ENCODE measurements at regions not wholly inside any gene's neighbourhood (a gene's known extent, or its start where the extent isn't known, plus 50 kb on each side); places are given as distances from the start of the nearest gene placed in this dataset.

- Mint-ChIP-seq H3K4me1 (no peaks in the 10 kb centered on the region), H3K36me3 (no peaks in the 10 kb centered on the region), H3K4me3 (no peak overlapping the region), H3K9me3 (no peaks in the 10 kb centered on the region), H3K27ac (no peak overlapping the region), H3K27me3 (ENCODE audit: insufficient read depth, low read depth) (no peaks in the 10 kb centered on the region)
- H3K27ac ChIP-seq: no peak overlapping the region
- H3K79me2 ChIP-seq (ENCODE audit: low read depth): no peaks in the 10 kb centered on the region
- H3K9me3 ChIP-seq (ENCODE audit: low read depth): no peaks in the 10 kb centered on the region
- no peaks in the 10 kb centered on the region for H3K27me3 ChIP-seq
- H3K4me1 ChIP-seq: no peaks in the 10 kb centered on the region
- no peak overlapping the region for H2AFZ ChIP-seq (replicated peaks)
- H3K9ac ChIP-seq: no peak overlapping the region
- no peaks in the 10 kb centered on the region for H3K36me3 ChIP-seq
- no peak overlapping the region for H3K4me3 ChIP-seq
- no peaks in the 10 kb centered on the region for H3F3A ChIP-seq (ENCODE audit: low read depth)
- TF ChIP-seq CTCF (IDR thresholded peaks at IDR 0.05): no peak
- no peak for TF ChIP-seq EZH2phosphoT487 (IDR thresholded peaks at IDR 0.05)
- no peak for TF ChIP-seq EZH2 (IDR thresholded peaks at IDR 0.05)
- no peak for DNase-seq (ENCODE audit: low spot score)
- no peaks in the 10 kb centered on the region for H4K20me1 ChIP-seq (ENCODE audit: low read depth)
- H3K4me2 ChIP-seq: no peak overlapping the region
Observed at GRCh38 chr3:106263546-106263945, 394.7 kb upstream of the CBLB start.

GRCh38 chr3:106265704-106266103 lies 396.9 kb upstream of the CBLB start:
- Histone ChIP-seq H3K27me3 (no peaks in the 10 kb centered on the region), H3K36me3 (no peaks in the 10 kb centered on the region), H4K20me1 (ENCODE audit: low read depth) (no peaks in the 10 kb centered on the region), H3K4me2 (no peak overlapping the region), H3K9ac (no peak overlapping the region), H2AFZ (replicated peaks) (peak overlapping the region; percentile 13), H3K4me3 (no peak overlapping the region), H3K27ac (no peak overlapping the region), H3F3A (ENCODE audit: low read depth) (no peaks in the 10 kb centered on the region), H3K79me2 (ENCODE audit: low read depth) (no peaks in the 10 kb centered on the region), H3K4me1 (no peaks in the 10 kb centered on the region), H3K9me3 (ENCODE audit: low read depth) (no peaks in the 10 kb centered on the region)
- Mint-ChIP-seq H3K27ac (no peak overlapping the region), H3K4me3 (no peak overlapping the region), H3K36me3 (no peaks in the 10 kb centered on the region), H3K4me1 (no peaks in the 10 kb centered on the region), H3K27me3 (ENCODE audit: insufficient read depth, low read depth) (peaks cover 2% of the 10 kb centered on the region), H3K9me3 (no peaks in the 10 kb centered on the region)
- DNase-seq (ENCODE audit: low spot score): no peak
- no peak for TF ChIP-seq EZH2 (IDR thresholded peaks at IDR 0.05)
- no peak for TF ChIP-seq CTCF (IDR thresholded peaks at IDR 0.05)
- TF ChIP-seq EZH2phosphoT487 (IDR thresholded peaks at IDR 0.05): no peak

GRCh38 chr3:106268696-106269095 lies 399.9 kb upstream of the CBLB start:
- TF ChIP-seq CTCF (IDR thresholded peaks at IDR 0.05): no peak
- no peak for TF ChIP-seq EZH2 (IDR thresholded peaks at IDR 0.05)
- TF ChIP-seq EZH2phosphoT487 (IDR thresholded peaks at IDR 0.05): no peak
- no peak overlapping the region for H3K27ac Mint-ChIP-seq
- peaks cover 2% of the 10 kb centered on the region for H3K27me3 Mint-ChIP-seq (ENCODE audit: insufficient read depth, low read depth)
- Histone ChIP-seq H3K4me2 (no peak overlapping the region), H4K20me1 (ENCODE audit: low read depth) (no peaks in the 10 kb centered on the region), H3K4me3 (no peak overlapping the region), H3K4me1 (peaks cover 1% of the 10 kb centered on the region), H3K27me3 (no peaks in the 10 kb centered on the region), H3K36me3 (no peaks in the 10 kb centered on the region), H2AFZ (replicated peaks) (no peak overlapping the region), H3K79me2 (ENCODE audit: low read depth) (no peaks in the 10 kb centered on the region), H3K27ac (no peak overlapping the region), H3K9ac (no peak overlapping the region), H3K9me3 (ENCODE audit: low read depth) (no peaks in the 10 kb centered on the region), H3F3A (ENCODE audit: low read depth) (peaks cover under 1% of the 10 kb centered on the region)
- no peak overlapping the region for H3K4me3 Mint-ChIP-seq
- H3K9me3 Mint-ChIP-seq: no peaks in the 10 kb centered on the region
- no peaks in the 10 kb centered on the region for H3K4me1 Mint-ChIP-seq
- no peak for DNase-seq (ENCODE audit: low spot score)
- H3K36me3 Mint-ChIP-seq: no peaks in the 10 kb centered on the region

All from neural progenitor cell (in vitro differentiated cells).